ENCODE measurements at regions not wholly inside any gene's neighbourhood (a gene's known extent, or its start where the extent isn't known, plus 50 kb on each side); places are given as distances from the start of the nearest gene placed in this dataset.

DNA sequence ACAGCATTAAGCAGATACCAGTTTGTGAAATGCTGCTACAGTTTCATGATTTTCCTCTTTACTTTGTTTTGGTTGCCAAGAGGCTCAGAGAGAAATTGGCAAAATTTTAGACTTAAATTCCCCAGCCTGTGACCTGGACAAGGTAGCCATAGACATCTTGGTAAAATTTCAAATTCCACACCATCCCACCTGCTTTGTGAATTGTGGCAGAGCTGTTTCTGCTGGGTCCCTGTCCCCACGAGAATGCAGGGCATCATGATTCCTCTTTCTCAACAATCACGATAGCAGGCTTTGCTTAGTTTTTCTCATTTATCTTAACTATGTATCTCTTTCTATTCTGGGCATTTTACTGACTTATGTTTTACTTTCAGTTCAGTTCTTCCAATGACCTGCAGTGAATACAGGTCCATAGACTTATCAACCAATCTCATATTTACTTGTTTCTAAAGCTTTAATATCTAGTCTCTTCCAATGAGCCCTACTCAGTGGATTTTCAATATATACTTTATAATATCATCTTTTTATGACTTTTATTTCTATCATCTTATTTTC is 351.6 kb downstream of the SOCS6 start:
- Histone ChIP-seq H3K36me3 (ENCODE audit: control insufficient read depth in 4 of 4, insufficient read depth in 4 of 4, low read length in 3 of 4) (no peaks in the 10 kb centered on the region), H3K4me1 (ENCODE audit: control extremely low read depth in 1 of 4, control insufficient read depth in 4 of 4, insufficient read depth in 4 of 4, low read length in 3 of 4) (no peaks in the 10 kb centered on the region), H3K27me3 (replicated peaks in 2 of 5; ENCODE audit: control insufficient read depth in 4 of 5, insufficient read depth in 5 of 5, low read length in 4 of 5) (no peaks in the 10 kb centered on the region), H3K4me3 (ENCODE audit: control insufficient read depth in 1 of 7, extremely low read depth in 1 of 7, insufficient read depth in 4 of 7, low read depth in 2 of 7, low read length in 6 of 7) (peak overlapping the region in 1 of 7 experiments; percentile 26), H3K27ac (ENCODE audit: insufficient read depth in 1 of 2, low read depth in 1 of 2, low read length in 2 of 2, poor library complexity in 1 of 2, severe bottlenecking in 2 of 2) (no peak overlapping the region), H3K9me3 (ENCODE audit: control extremely low read depth in 1 of 5, control insufficient read depth in 4 of 5, insufficient read depth in 2 of 5, low read depth in 1 of 5, low read length in 4 of 5) (peaks cover 0 to 3% (median 0%) of the 10 kb centered on the region in 5 experiments)
- DNase-seq: no peak
- 13% methylated on average over 2 of the region's 2 CpGs for WGBS (ENCODE audit: insufficient coverage)
- POLR2A ChIA-PET: no interaction called here
- CTCF ChIA-PET: no interaction called here

DNA sequence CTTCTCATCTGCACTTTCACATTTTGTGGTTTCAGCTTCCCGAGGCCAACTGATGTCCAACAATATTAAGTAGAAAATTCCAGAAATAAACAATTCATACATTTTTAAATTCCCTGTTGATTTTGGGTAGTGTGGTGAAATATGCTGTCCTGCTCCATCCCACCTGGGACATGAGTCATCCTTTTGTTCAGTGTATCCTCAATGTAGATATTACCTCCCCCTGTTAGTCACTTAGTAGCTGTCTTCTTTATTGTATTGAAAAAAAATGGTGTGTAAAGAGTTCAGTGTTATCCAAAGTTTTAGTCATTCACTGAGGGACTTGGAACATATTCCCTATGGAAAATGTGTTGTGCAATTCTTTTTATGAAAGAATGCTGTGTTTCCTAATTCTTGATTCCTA is 348.1 kb downstream of the SOCS6 start:
- peaks cover 0 to 3% (median 0%) of the 10 kb centered on the region in 5 experiments for H3K9me3 ChIP-seq (ENCODE audit: control extremely low read depth in 1 of 5, control insufficient read depth in 4 of 5, insufficient read depth in 2 of 5, low read depth in 1 of 5, low read length in 4 of 5)
- H3K4me1 ChIP-seq (ENCODE audit: control extremely low read depth in 1 of 4, control insufficient read depth in 4 of 4, insufficient read depth in 4 of 4, low read length in 3 of 4): peaks cover 0 to 9% (median 0%) of the 10 kb centered on the region in 4 experiments
- ChIA-PET CTCF (interaction anchor here (1.7 kb wide), 1 partner anchor 9 kb away, joined by 3 read pairs; no protein-coding TSS in a partner anchor), POLR2A (no interaction called here)
- no peaks in the 10 kb centered on the region for H3K27me3 ChIP-seq (replicated peaks in 2 of 5; ENCODE audit: control insufficient read depth in 4 of 5, insufficient read depth in 5 of 5, low read length in 4 of 5)
- no peak for DNase-seq
- no peak overlapping the region for H3K27ac ChIP-seq (ENCODE audit: insufficient read depth in 1 of 2, low read depth in 1 of 2, low read length in 2 of 2, poor library complexity in 1 of 2, severe bottlenecking in 2 of 2)
- no peaks in the 10 kb centered on the region for H3K36me3 ChIP-seq (ENCODE audit: control insufficient read depth in 4 of 4, insufficient read depth in 4 of 4, low read length in 3 of 4)
- no peak overlapping the region for H3K4me3 ChIP-seq (ENCODE audit: control insufficient read depth in 1 of 7, extremely low read depth in 1 of 7, insufficient read depth in 4 of 7, low read depth in 2 of 7, low read length in 6 of 7)
- WGBS (ENCODE audit: insufficient coverage): no CpG with 5 or more reads among the region's 1 CpG

DNA sequence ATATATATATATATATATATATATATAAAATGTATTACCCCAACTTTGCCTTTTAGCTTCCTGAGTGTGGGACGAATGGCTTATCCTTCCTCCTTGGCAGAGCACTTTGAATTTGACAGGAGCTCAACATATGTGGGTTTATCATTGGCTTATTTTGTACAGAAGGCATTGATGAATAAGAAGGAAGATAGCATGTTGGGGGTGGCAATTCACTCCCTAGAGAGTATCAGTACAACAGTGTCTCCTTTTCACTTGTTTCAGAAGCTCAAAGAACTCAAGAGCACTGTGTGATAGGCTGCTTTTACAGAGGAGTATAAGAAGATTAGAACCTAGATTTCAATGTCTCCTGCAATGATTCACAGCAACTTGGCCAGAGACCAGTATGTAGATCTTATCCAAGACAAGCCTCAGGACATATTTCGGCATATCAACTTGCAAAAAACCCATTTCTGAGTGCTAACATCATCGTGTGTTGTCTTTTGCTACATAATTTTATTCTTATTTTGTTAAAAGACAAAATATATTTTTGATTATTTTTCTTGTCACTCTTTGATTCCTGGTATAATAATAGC is 345.8 kb downstream of the SOCS6 start:
- Histone ChIP-seq H3K27me3 (replicated peaks in 2 of 5; ENCODE audit: control insufficient read depth in 4 of 5, insufficient read depth in 5 of 5, low read length in 4 of 5) (no peaks in the 10 kb centered on the region), H3K4me1 (ENCODE audit: control extremely low read depth in 1 of 4, control insufficient read depth in 4 of 4, insufficient read depth in 4 of 4, low read length in 3 of 4) (peaks cover 0 to 10% (median 0%) of the 10 kb centered on the region in 4 experiments), H3K27ac (ENCODE audit: insufficient read depth in 1 of 2, low read depth in 1 of 2, low read length in 2 of 2, poor library complexity in 1 of 2, severe bottlenecking in 2 of 2) (no peak overlapping the region), H3K36me3 (ENCODE audit: control insufficient read depth in 4 of 4, insufficient read depth in 4 of 4, low read length in 3 of 4) (no peaks in the 10 kb centered on the region), H3K9me3 (ENCODE audit: control extremely low read depth in 1 of 5, control insufficient read depth in 4 of 5, insufficient read depth in 2 of 5, low read depth in 1 of 5, low read length in 4 of 5) (peaks cover 0 to 2% (median 0%) of the 10 kb centered on the region in 5 experiments), H3K4me3 (ENCODE audit: control insufficient read depth in 1 of 7, extremely low read depth in 1 of 7, insufficient read depth in 4 of 7, low read depth in 2 of 7, low read length in 6 of 7) (no peak overlapping the region)
- ChIA-PET POLR2A (no interaction called here), CTCF (interaction anchor here (1.2 to 1.3 kb wide), 2 partner anchors 11 to 36 kb away, joined by 3 read pairs; no protein-coding TSS in a partner anchor)
- DNase-seq: no peak
- no CpG with 5 or more reads among the region's 3 CpGs for WGBS (ENCODE audit: insufficient coverage)

DNA sequence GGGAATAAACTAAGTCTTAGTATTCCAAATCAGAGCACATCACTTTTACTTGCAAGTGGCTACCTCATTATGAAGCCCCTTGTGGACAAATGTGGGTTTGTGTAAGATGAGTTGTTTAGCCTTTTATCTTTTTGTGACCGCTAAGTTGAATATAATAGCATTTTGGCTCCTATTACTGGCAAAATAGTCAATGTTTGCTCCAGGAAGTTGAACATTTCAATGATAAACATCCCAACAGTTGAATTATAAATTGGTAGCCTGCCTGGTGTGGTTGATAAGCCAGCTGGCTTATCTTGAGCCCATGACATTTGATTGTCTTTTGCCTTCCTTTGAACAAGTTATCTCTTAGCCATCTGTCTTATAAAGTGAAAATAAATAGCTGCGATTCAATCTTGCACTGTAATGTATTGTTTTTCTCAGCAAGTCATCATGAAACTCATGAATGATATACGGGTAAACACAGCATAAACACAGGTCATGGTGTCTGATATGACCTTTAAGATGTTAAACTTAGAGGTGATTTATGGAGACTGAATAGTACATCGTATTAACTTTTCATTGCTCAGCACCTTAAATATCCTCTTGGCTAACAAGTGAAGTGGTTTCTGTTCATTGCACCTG is 338.4 kb downstream of the SOCS6 start:
- no peak overlapping the region for H3K4me3 ChIP-seq (ENCODE audit: control insufficient read depth in 1 of 7, extremely low read depth in 1 of 7, insufficient read depth in 4 of 7, low read depth in 2 of 7, low read length in 6 of 7)
- H3K36me3 ChIP-seq (ENCODE audit: control insufficient read depth in 4 of 4, insufficient read depth in 4 of 4, low read length in 3 of 4): no peaks in the 10 kb centered on the region
- WGBS (ENCODE audit: insufficient coverage): 29% methylated on average over 2 of the region's 4 CpGs
- peaks cover 12 to 52% (median 29%) of the 10 kb centered on the region in 4 experiments for H3K4me1 ChIP-seq (ENCODE audit: control extremely low read depth in 1 of 4, control insufficient read depth in 4 of 4, insufficient read depth in 4 of 4, low read length in 3 of 4)
- POLR2A ChIA-PET: interaction anchor here (1.3 kb wide), 1 partner anchor 9 kb away, joined by 4 read pairs; no protein-coding TSS in a partner anchor
- H3K27ac ChIP-seq (ENCODE audit: insufficient read depth in 1 of 2, low read depth in 1 of 2, low read length in 2 of 2, poor library complexity in 1 of 2, severe bottlenecking in 2 of 2): peak overlapping the region in 1 of 2 experiments; percentile 17
- peak; percentile 43 to 87 (median 78) for DNase-seq
- no peaks in the 10 kb centered on the region for H3K27me3 ChIP-seq (replicated peaks in 2 of 5; ENCODE audit: control insufficient read depth in 4 of 5, insufficient read depth in 5 of 5, low read length in 4 of 5)
- H3K9me3 ChIP-seq (ENCODE audit: control extremely low read depth in 1 of 5, control insufficient read depth in 4 of 5, insufficient read depth in 2 of 5, low read depth in 1 of 5, low read length in 4 of 5): no peaks in the 10 kb centered on the region
- CTCF ChIA-PET: interaction anchor here (1.3 to 1.7 kb wide), 2 partner anchors 27 to 32 kb away, joined by 4 read pairs; no protein-coding TSS in a partner anchor

DNA sequence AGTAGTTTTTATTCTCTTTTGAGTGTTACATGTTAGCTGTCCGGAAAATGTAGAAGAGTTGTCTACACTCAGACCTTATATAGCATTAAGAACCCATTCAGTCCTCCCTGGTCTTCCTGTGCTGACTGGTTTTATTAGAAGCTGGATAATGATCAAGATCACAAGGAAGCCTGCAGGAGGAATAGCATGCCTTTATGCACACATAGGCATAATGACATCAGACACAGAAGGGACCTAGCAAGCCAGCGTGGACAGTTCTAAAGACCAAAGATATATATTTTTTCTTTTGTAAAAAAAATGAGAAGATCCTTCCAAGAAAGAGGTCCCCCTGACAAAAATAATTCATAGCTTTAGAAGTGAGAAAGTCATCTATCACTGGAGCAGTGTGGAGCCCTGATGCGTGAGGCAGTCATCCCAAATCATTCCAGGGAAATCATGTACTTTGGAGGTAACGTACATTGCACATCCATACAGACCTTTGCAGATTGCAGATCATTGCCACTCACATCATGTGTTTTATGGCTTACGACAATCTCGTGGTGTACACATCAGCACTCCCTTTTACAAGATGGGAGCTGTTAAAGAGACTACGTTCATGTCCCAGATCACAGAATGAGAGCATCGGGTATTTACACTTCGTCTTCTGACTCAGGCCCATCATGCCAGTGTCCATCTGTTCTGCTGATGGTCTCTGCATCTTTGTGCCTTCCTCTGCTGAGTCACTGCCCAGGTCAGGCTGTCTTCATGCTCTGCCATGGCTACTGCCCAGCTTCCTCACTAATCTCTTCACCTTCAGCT is 334.0 kb downstream of the SOCS6 start:
- Histone ChIP-seq H3K27ac (ENCODE audit: insufficient read depth in 1 of 2, low read depth in 1 of 2, low read length in 2 of 2, poor library complexity in 1 of 2, severe bottlenecking in 2 of 2) (peak overlapping the region in 1 of 2 experiments; percentile 29), H3K4me1 (ENCODE audit: control extremely low read depth in 1 of 4, control insufficient read depth in 4 of 4, insufficient read depth in 4 of 4, low read length in 3 of 4) (peaks cover 22 to 92% (median 62%) of the 10 kb centered on the region in 4 experiments), H3K36me3 (ENCODE audit: control insufficient read depth in 4 of 4, insufficient read depth in 4 of 4, low read length in 3 of 4) (no peaks in the 10 kb centered on the region), H3K4me3 (ENCODE audit: control insufficient read depth in 1 of 7, extremely low read depth in 1 of 7, insufficient read depth in 4 of 7, low read depth in 2 of 7, low read length in 6 of 7) (no peak overlapping the region), H3K27me3 (replicated peaks in 2 of 5; ENCODE audit: control insufficient read depth in 4 of 5, insufficient read depth in 5 of 5, low read length in 4 of 5) (no peaks in the 10 kb centered on the region), H3K9me3 (ENCODE audit: control extremely low read depth in 1 of 5, control insufficient read depth in 4 of 5, insufficient read depth in 2 of 5, low read depth in 1 of 5, low read length in 4 of 5) (no peaks in the 10 kb centered on the region)
- DNase-seq: peak in 2 of 3 donors; percentile 16 to 43
- POLR2A ChIA-PET: no interaction called here
- 90% methylated on average over 3 of the region's 9 CpGs for WGBS (ENCODE audit: insufficient coverage)
- CTCF ChIA-PET: interaction anchor here (0.7 to 2.3 kb wide), 7 partner anchors 13 to 131 kb away, joined by 3 to 8 read pairs (median 3); no protein-coding TSS in a partner anchor

DNA sequence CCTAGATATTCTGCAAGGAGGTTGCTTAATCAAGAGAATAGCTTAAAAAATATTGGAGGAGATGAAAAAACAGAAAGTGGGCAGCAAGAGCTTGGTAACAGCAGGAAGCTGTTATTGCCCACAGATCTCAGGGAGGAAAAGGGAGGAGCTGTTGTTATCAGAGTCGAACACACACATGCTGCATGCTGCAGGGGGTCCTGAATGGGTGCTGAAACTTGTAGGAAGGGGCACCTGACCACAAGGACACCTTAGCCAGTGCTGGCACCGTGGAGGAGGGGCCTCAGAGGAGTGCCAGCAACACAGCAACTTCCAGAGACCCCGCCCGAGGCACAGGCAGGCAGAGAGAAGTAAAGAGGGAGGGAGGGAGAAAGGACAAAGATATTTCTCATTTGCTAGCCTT is 332.9 kb downstream of the SOCS6 start:
- H3K4me1 ChIP-seq (ENCODE audit: control extremely low read depth in 1 of 4, control insufficient read depth in 4 of 4, insufficient read depth in 4 of 4, low read length in 3 of 4): peaks cover 18 to 90% (median 58%) of the 10 kb centered on the region in 4 experiments
- H3K27ac ChIP-seq (ENCODE audit: insufficient read depth in 1 of 2, low read depth in 1 of 2, low read length in 2 of 2, poor library complexity in 1 of 2, severe bottlenecking in 2 of 2): peak overlapping the region in 1 of 2 experiments; percentile 71
- peak; percentile 91 to 98 (median 96) for DNase-seq
- CTCF ChIA-PET: interaction anchor here (0.7 to 3.2 kb wide), 8 partner anchors 14 to 161 kb away, joined by 3 to 15 read pairs (median 4); no protein-coding TSS in a partner anchor
- no peaks in the 10 kb centered on the region for H3K9me3 ChIP-seq (ENCODE audit: control extremely low read depth in 1 of 5, control insufficient read depth in 4 of 5, insufficient read depth in 2 of 5, low read depth in 1 of 5, low read length in 4 of 5)
- H3K4me3 ChIP-seq (ENCODE audit: control insufficient read depth in 1 of 7, extremely low read depth in 1 of 7, insufficient read depth in 4 of 7, low read depth in 2 of 7, low read length in 6 of 7): peak overlapping the region in 5 of 7 experiments; percentile 7 to 63 (median 44)
- H3K36me3 ChIP-seq (ENCODE audit: control insufficient read depth in 4 of 4, insufficient read depth in 4 of 4, low read length in 3 of 4): no peaks in the 10 kb centered on the region
- 0% methylated on average over 4 of the region's 4 CpGs for WGBS (ENCODE audit: insufficient coverage)
- no peaks in the 10 kb centered on the region for H3K27me3 ChIP-seq (replicated peaks in 2 of 5; ENCODE audit: control insufficient read depth in 4 of 5, insufficient read depth in 5 of 5, low read length in 4 of 5)
- POLR2A ChIA-PET: interaction anchor here (0.8 kb wide), 1 partner anchor 15 kb away, joined by 3 read pairs; no protein-coding TSS in a partner anchor
